ENCODE measurements at regions not wholly inside any gene's neighbourhood (a gene's known extent, or its start where the extent isn't known, plus 50 kb on each side); places are given as distances from the start of the nearest gene placed in this dataset.
A peak's percentile ranks its signal among the peaks of the same experiment; 100 is the strongest.

DNA sequence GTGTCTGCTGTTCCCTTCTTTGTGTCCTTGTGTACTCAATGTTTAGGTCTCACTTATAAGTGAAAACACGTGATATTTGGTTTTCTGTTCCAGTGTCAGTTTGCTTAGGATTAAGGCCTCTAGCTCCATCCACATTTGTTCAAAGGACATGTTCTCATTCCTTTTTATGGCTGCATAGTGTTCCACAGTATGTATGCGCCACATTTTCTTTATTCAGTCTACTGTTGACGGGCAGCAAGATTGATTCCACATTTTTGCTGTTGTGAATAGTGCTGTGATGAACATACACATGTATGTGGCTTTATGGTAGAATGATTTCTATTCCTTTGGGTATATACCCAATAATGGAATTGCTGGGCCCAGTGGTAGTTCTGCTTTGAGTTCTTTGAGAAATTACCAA is 122.7 kb upstream of the THBS1 start:
- Histone ChIP-seq H3K4me1 (ENCODE audit: insufficient read depth, low read length) (no peaks in the 10 kb centered on the region), H3K27me3 (ENCODE audit: control insufficient read depth in 1 of 2, insufficient read depth in 2 of 2, low read length in 2 of 2) (no peaks in the 10 kb centered on the region), H3K4me3 (ENCODE audit: low read length) (no peak overlapping the region), H3K9me3 (ENCODE audit: control insufficient read depth in 1 of 2, insufficient read depth in 1 of 2, low read length in 2 of 2) (no peaks in the 10 kb centered on the region), H3K36me3 (ENCODE audit: insufficient read depth, low read length) (no peaks in the 10 kb centered on the region), H3K27ac (ENCODE audit: low read depth in 1 of 2, low read length in 2 of 2) (no peak overlapping the region)
- Mint-ChIP-seq H3K4me3 (no peak overlapping the region), H3K4me1 (ENCODE audit: low read depth) (no peaks in the 10 kb centered on the region), H3K9me3 (no peaks in the 10 kb centered on the region), H3K27me3 (no peaks in the 10 kb centered on the region), H3K36me3 (ENCODE audit: low read depth) (no peaks in the 10 kb centered on the region), H3K27ac (no peak overlapping the region)
- ChIA-PET POLR2A (no interaction called here), CTCF (no interaction called here)
- no peak for ATAC-seq (ENCODE audit: poor library complexity)
- TF ChIP-seq, protein P1, sequence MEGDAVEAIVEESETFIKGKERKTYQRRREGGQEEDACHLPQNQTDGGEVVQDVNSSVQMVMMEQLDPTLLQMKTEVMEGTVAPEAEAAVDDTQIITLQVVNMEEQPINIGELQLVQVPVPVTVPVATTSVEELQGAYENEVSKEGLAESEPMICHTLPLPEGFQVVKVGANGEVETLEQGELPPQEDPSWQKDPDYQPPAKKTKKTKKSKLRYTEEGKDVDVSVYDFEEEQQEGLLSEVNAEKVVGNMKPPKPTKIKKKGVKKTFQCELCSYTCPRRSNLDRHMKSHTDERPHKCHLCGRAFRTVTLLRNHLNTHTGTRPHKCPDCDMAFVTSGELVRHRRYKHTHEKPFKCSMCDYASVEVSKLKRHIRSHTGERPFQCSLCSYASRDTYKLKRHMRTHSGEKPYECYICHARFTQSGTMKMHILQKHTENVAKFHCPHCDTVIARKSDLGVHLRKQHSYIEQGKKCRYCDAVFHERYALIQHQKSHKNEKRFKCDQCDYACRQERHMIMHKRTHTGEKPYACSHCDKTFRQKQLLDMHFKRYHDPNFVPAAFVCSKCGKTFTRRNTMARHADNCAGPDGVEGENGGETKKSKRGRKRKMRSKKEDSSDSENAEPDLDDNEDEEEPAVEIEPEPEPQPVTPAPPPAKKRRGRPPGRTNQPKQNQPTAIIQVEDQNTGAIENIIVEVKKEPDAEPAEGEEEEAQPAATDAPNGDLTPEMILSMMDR (IDR thresholded peaks at IDR 0.05): no peak
- intact Hi-C loops (cut with DNase I, micrococcal nuclease): no loop called here
- DNase-seq: no peak

DNA sequence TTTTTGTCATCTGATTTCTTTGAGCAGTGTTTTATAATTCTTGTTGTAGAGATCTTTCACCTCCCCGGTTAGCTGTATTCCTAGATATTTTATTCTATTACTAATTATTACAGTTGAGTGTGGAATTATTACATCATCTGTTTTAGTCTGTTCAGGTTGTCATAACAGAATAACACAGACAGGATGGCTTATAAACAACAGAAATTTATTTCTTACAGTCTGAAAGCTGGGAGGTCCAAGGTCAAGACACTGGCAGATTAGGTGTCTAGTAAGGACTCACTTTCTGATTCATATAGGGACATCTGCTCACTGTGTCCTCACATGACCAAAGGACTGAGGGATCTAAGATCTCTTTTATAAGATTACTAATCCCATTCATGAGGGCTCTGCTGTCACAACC is 121.3 kb upstream of the THBS1 start:
- TF ChIP-seq, protein P1 (IDR thresholded peaks at IDR 0.05): no peak
- no peaks in the 10 kb centered on the region for H3K27me3 Mint-ChIP-seq
- DNase-seq (peak in 1 of 14 experiments; percentile 23), ATAC-seq (ENCODE audit: poor library complexity) (no peak)
- no peaks in the 10 kb centered on the region for H3K36me3 Mint-ChIP-seq (ENCODE audit: low read depth)
- no peaks in the 10 kb centered on the region for H3K9me3 ChIP-seq (ENCODE audit: control insufficient read depth in 1 of 2, insufficient read depth in 1 of 2, low read length in 2 of 2)
- intact Hi-C loops (cut with DNase I, micrococcal nuclease): no loop called here
- no peak overlapping the region for H3K27ac Mint-ChIP-seq
- CTCF ChIA-PET: interaction anchor here (1.3 kb wide), 1 partner anchor 10 kb away, joined by 3 read pairs; no protein-coding TSS in a partner anchor
- no peak overlapping the region for H3K4me3 ChIP-seq (ENCODE audit: low read length)
- H3K27ac ChIP-seq (ENCODE audit: low read depth in 1 of 2, low read length in 2 of 2): no peak overlapping the region
- no peaks in the 10 kb centered on the region for H3K27me3 ChIP-seq (ENCODE audit: control insufficient read depth in 1 of 2, insufficient read depth in 2 of 2, low read length in 2 of 2)
- POLR2A ChIA-PET: no interaction called here
- no peaks in the 10 kb centered on the region for H3K4me1 ChIP-seq (ENCODE audit: insufficient read depth, low read length)
- no peaks in the 10 kb centered on the region for H3K4me1 Mint-ChIP-seq (ENCODE audit: low read depth)
- H3K36me3 ChIP-seq (ENCODE audit: insufficient read depth, low read length): no peaks in the 10 kb centered on the region
- no peak overlapping the region for H3K4me3 Mint-ChIP-seq
- H3K9me3 Mint-ChIP-seq: no peaks in the 10 kb centered on the region

DNA sequence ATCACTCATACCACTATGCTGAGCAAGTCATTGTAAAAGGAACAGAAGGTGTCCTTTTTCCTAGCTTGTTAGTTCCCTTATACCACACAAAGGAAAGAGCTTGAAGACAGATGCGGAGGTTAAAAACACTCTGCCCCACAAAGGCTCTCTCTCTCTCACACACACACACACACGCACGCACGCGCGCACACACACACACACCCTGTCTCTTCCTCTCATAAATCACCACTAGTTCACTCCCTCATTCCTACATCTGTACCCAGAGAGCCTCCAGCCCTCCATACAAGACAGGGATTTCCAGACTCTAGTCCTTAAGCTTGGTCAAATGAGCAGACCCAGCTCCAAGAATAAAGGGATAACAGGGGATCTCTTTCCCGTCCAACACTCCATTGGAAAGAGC is 120.1 kb upstream of the THBS1 start:
- H3K4me1 Mint-ChIP-seq (ENCODE audit: low read depth): no peaks in the 10 kb centered on the region
- H3K27me3 Mint-ChIP-seq: no peaks in the 10 kb centered on the region
- TF ChIP-seq, protein P1 (IDR thresholded peaks at IDR 0.05): no peak
- H3K9me3 ChIP-seq (ENCODE audit: control insufficient read depth in 1 of 2, insufficient read depth in 1 of 2, low read length in 2 of 2): no peaks in the 10 kb centered on the region
- no peak for ATAC-seq (ENCODE audit: poor library complexity)
- no peak overlapping the region for H3K27ac Mint-ChIP-seq
- H3K4me1 ChIP-seq (ENCODE audit: insufficient read depth, low read length): no peaks in the 10 kb centered on the region
- no peaks in the 10 kb centered on the region for H3K36me3 ChIP-seq (ENCODE audit: insufficient read depth, low read length)
- no peaks in the 10 kb centered on the region for H3K36me3 Mint-ChIP-seq (ENCODE audit: low read depth)
- ChIA-PET CTCF (interaction anchor here (1.3 kb wide), 1 partner anchor 11 kb away, joined by 3 read pairs; no protein-coding TSS in a partner anchor), POLR2A (no interaction called here)
- H3K4me3 Mint-ChIP-seq: no peak overlapping the region
- no peak for DNase-seq
- no peaks in the 10 kb centered on the region for H3K27me3 ChIP-seq (ENCODE audit: control insufficient read depth in 1 of 2, insufficient read depth in 2 of 2, low read length in 2 of 2)
- intact Hi-C loops (cut with DNase I, micrococcal nuclease): no loop called here
- no peaks in the 10 kb centered on the region for H3K9me3 Mint-ChIP-seq
- no peak overlapping the region for H3K4me3 ChIP-seq (ENCODE audit: low read length)
- no peak overlapping the region for H3K27ac ChIP-seq (ENCODE audit: low read depth in 1 of 2, low read length in 2 of 2)

Data from CD4-positive, alpha-beta T cell (primary cell).